ENCODE measurements at regions not wholly inside any gene's neighbourhood (a gene's known extent, or its start where the extent isn't known, plus 50 kb on each side); places are given as distances from the start of the nearest gene placed in this dataset.

DNA sequence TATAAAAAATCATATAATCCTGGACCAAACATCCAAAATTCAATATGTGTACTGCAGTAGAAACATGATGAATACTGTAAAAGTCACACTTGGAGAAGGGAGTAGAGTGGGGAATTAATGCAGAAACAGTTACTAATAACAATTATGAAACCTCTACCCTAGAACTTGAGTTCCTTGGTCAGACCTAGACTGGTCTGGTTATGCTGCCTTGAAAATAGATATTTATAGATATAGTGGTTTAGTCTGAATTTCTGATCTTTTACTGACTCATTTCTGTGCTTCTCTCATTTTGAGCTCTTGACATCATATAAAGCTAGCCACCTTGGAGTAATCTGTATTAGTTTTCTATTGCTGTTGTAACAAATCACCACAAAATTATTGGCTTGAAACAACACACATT, 808.7 kb upstream of the CDH10 start:
- Mint-ChIP-seq H3K4me3 (ENCODE audit: unreplicated experiment) (no peak overlapping the region), H3K36me3 (ENCODE audit: insufficient read depth, unreplicated experiment) (no peaks in the 10 kb centered on the region), H3K27ac (ENCODE audit: unreplicated experiment) (no peak overlapping the region), H3K9me3 (ENCODE audit: unreplicated experiment) (no peaks in the 10 kb centered on the region), H3K4me1 (ENCODE audit: low read depth, unreplicated experiment) (no peaks in the 10 kb centered on the region), H3K27me3 (ENCODE audit: insufficient read depth, unreplicated experiment) (peaks cover 2% of the 10 kb centered on the region)
- DNase-seq: no peak
- no peak for TF ChIP-seq CTCF (IDR thresholded peaks at IDR 0.05; ENCODE audit: insufficient read depth in 1 of 2, low read depth in 1 of 2, low read length in 1 of 2, severe bottlenecking in 1 of 2, unreplicated experiment in 1 of 2)
- no TSS peak for BruUV-seq (replicated peaks)
- intact Hi-C loops (cut with micrococcal nuclease; ENCODE audit: unreplicated experiment): no loop called here
- ChIA-PET POLR2A (no interaction called here), CTCF (no interaction called here)
- no peaks in the 10 kb centered on the region for H3K4me1 ChIP-seq
- H3K4me3 ChIP-seq (ENCODE audit: low read depth, low read length): no peak overlapping the region
- H3K27me3 ChIP-seq (replicated peaks; ENCODE audit: control insufficient read depth, insufficient read depth, low read length): no peaks in the 10 kb centered on the region
- no peaks in the 10 kb centered on the region for H3K36me3 ChIP-seq (ENCODE audit: control insufficient read depth, insufficient read depth, low read length)
- no peaks in the 10 kb centered on the region for H3K9me3 ChIP-seq

DNA sequence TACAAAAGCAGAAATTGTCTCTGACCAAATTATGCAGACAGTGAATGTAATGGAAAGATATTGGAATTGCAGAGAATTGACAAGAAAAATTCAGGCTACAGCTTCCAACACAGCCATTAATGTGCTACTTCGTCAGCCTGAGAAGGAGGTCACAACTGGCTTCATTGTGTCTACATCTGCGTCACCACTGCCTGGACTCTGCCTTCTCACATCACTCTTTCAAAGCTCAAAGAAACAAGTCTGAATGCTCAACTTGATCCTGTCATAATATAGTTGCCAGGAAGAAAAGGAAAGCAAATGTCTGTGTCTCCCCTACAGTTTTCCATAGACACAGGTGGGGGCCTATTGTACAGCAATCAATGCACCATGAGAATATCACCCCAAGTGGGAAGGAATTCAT, 806.5 kb upstream of the CDH10 start:
- H3K4me3 Mint-ChIP-seq (ENCODE audit: unreplicated experiment): no peak overlapping the region
- no TSS peak for BruUV-seq (replicated peaks)
- no peaks in the 10 kb centered on the region for H3K27me3 Mint-ChIP-seq (ENCODE audit: insufficient read depth, unreplicated experiment)
- Histone ChIP-seq H3K4me1 (no peaks in the 10 kb centered on the region), H3K9me3 (no peaks in the 10 kb centered on the region), H3K27me3 (replicated peaks; ENCODE audit: control insufficient read depth, insufficient read depth, low read length) (no peaks in the 10 kb centered on the region), H3K36me3 (ENCODE audit: control insufficient read depth, insufficient read depth, low read length) (no peaks in the 10 kb centered on the region), H3K4me3 (ENCODE audit: low read depth, low read length) (no peak overlapping the region)
- no peaks in the 10 kb centered on the region for H3K36me3 Mint-ChIP-seq (ENCODE audit: insufficient read depth, unreplicated experiment)
- POLR2A ChIA-PET: no interaction called here
- no peak for TF ChIP-seq CTCF (IDR thresholded peaks at IDR 0.05; ENCODE audit: insufficient read depth in 1 of 2, low read depth in 1 of 2, low read length in 1 of 2, severe bottlenecking in 1 of 2, unreplicated experiment in 1 of 2)
- intact Hi-C loops (cut with micrococcal nuclease; ENCODE audit: unreplicated experiment): no loop called here
- no peak for DNase-seq
- no peaks in the 10 kb centered on the region for H3K9me3 Mint-ChIP-seq (ENCODE audit: unreplicated experiment)
- H3K27ac Mint-ChIP-seq (ENCODE audit: unreplicated experiment): no peak overlapping the region
- no peaks in the 10 kb centered on the region for H3K4me1 Mint-ChIP-seq (ENCODE audit: low read depth, unreplicated experiment)
- CTCF ChIA-PET: no interaction called here

DNA sequence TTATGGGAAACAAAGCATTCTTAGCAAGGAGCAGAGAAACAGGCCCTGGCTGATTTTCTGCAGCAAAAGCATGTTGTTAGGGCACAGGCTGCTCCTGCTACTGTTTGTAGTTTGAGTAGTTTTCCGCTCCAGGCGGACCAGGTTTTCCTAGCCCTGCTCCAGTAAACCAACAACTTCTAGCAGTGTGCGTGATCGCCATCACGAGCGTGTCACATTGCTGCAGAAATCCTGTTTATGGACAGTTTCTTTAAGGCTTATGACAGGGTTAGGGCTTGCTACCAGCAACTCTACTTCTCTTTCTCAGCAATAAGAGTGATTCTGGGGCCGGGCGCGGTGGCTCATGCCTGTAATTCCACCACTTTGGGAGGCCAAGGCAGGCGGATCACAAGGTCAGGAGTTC, 803.9 kb upstream of the CDH10 start:
- Histone ChIP-seq H3K4me1 (no peaks in the 10 kb centered on the region), H3K9me3 (no peaks in the 10 kb centered on the region), H3K4me3 (ENCODE audit: low read depth, low read length) (no peak overlapping the region), H3K36me3 (ENCODE audit: control insufficient read depth, insufficient read depth, low read length) (no peaks in the 10 kb centered on the region), H3K27me3 (replicated peaks; ENCODE audit: control insufficient read depth, insufficient read depth, low read length) (no peaks in the 10 kb centered on the region)
- Mint-ChIP-seq H3K4me3 (ENCODE audit: unreplicated experiment) (no peak overlapping the region), H3K4me1 (ENCODE audit: low read depth, unreplicated experiment) (no peaks in the 10 kb centered on the region), H3K27ac (ENCODE audit: unreplicated experiment) (no peak overlapping the region), H3K9me3 (ENCODE audit: unreplicated experiment) (no peaks in the 10 kb centered on the region), H3K27me3 (ENCODE audit: insufficient read depth, unreplicated experiment) (no peaks in the 10 kb centered on the region), H3K36me3 (ENCODE audit: insufficient read depth, unreplicated experiment) (no peaks in the 10 kb centered on the region)
- BruUV-seq (replicated peaks): no TSS peak
- ChIA-PET CTCF (no interaction called here), POLR2A (no interaction called here)
- intact Hi-C loops (cut with micrococcal nuclease; ENCODE audit: unreplicated experiment): no loop called here
- no peak for DNase-seq
- TF ChIP-seq CTCF (IDR thresholded peaks at IDR 0.05; ENCODE audit: insufficient read depth in 1 of 2, low read depth in 1 of 2, low read length in 1 of 2, severe bottlenecking in 1 of 2, unreplicated experiment in 1 of 2): no peak
